HepG2 (cell line): ENCODE measurements at regions not wholly inside any gene's neighbourhood (a gene's known extent, or its start where the extent isn't known, plus 50 kb on each side); places are given as distances from the start of the nearest gene placed in this dataset.
A peak's percentile ranks its signal among the peaks of the same experiment; 100 is the strongest.

Experiments used
- FIP1L1 ChIP-seq: fragments of 200-400 bp; formaldehyde crosslinking; IDR thresholded peaks from 2 replicates; pipeline ENCODE4 v1.6.1; 2018; ENCODE audit warnings: low read depth, mild to moderate bottlenecking, low read length, moderate library complexity, borderline replicate concordance; ENCODE audit not compliant: insufficient read depth
- GRHL1 ChIP-seq: sonication (generic); formaldehyde crosslinking; conservative IDR thresholded peaks from 2 replicates; pipeline ENCODE4 v1.8.0; 2022; ENCODE audit warnings: missing genetic modification reagents
- HCFC1 ChIP-seq: fragments of 150-350 bp; IDR thresholded peaks from 2 replicates; pipeline ENCODE4 v1.6.1; 2014; ENCODE audit warnings: low read depth, low read length
- HIC2 ChIP-seq: sonication (generic); formaldehyde crosslinking; IDR thresholded peaks from 2 replicates; pipeline ENCODE4 v1.9.0; 2022; ENCODE audit warnings: low read depth, missing genetic modification reagents
- HNRNPLL ChIP-seq: fragments of 200-400 bp; formaldehyde crosslinking; IDR thresholded peaks from 2 replicates; pipeline ENCODE4 v1.6.1; 2017; ENCODE audit warnings: mild to moderate bottlenecking, low read depth, low read length; ENCODE audit not compliant: poor library complexity, severe bottlenecking
- KDM1A ChIP-seq: IDR thresholded peaks from 2 replicates; pipeline ENCODE4 v1.6.1; 2016; ENCODE audit warnings: missing compliant biosample characterization
- KDM2A ChIP-seq: sonication (generic); formaldehyde crosslinking; IDR thresholded peaks from 2 replicates; pipeline ENCODE4 v1.4.0; 2020; ENCODE audit warnings: low read depth, missing genetic modification reagents, borderline replicate concordance
- KDM3A ChIP-seq: IDR thresholded peaks from 2 replicates; pipeline ENCODE4 v1.6.1; 2018; ENCODE audit warnings: low read depth, missing compliant biosample characterization
- NCOA1 ChIP-seq: sonication (generic); formaldehyde crosslinking; IDR thresholded peaks from 2 replicates; pipeline ENCODE4 v1.9.0; 2021; ENCODE audit warnings: missing genetic modification reagents
- ONECUT2 ChIP-seq: sonication (generic); formaldehyde crosslinking; IDR thresholded peaks from 2 replicates; pipeline ENCODE4 v1.4.0; 2020; ENCODE audit warnings: missing genetic modification reagents
- RARA ChIP-seq: IDR thresholded peaks from 2 replicates; pipeline ENCODE4 v1.6.1; 2016; ENCODE audit warnings: missing genetic modification reagents, missing compliant biosample characterization
- TEAD3 ChIP-seq: optimal IDR thresholded peaks from 2 replicates; pipeline ENCODE3; 2016; ENCODE audit warnings: borderline replicate concordance
- THYN1 ChIP-seq: sonication (generic); formaldehyde crosslinking; IDR thresholded peaks from 2 replicates; pipeline ENCODE4 v1.8.1; 2023; ENCODE audit warnings: low read depth, mild to moderate bottlenecking, moderate library complexity, missing genetic modification reagents, borderline replicate concordance
- U2AF2 ChIP-seq: fragments of 200-400 bp; formaldehyde crosslinking; IDR thresholded peaks from 2 replicates; pipeline ENCODE4 v1.6.1; 2017; ENCODE audit warnings: low read depth, mild to moderate bottlenecking, low read length
- ZBTB3 ChIP-seq: sonication (generic); formaldehyde crosslinking; IDR thresholded peaks from 2 replicates; pipeline ENCODE4 v1.4.0; 2020; ENCODE audit warnings: low read depth, mild to moderate bottlenecking, moderate library complexity, missing genetic modification reagents, borderline replicate concordance
- ZNF207 ChIP-seq: fragments of 450-650 bp; IDR thresholded peaks from 2 replicates; pipeline ENCODE4 v1.6.1; 2016; ENCODE audit warnings: antibody characterized with exemption, borderline replicate concordance
- ZNF224 ChIP-seq: sonication (generic); formaldehyde crosslinking; IDR thresholded peaks from 2 replicates; pipeline ENCODE4 v1.5.0; 2020; ENCODE audit warnings: mild to moderate bottlenecking, missing genetic modification reagents
- ZNF274 ChIP-seq: sonication (generic); formaldehyde crosslinking; IDR thresholded peaks from 2 replicates; pipeline ENCODE4 v1.5.1; 2020; ENCODE audit warnings: mild to moderate bottlenecking, missing genetic modification reagents
- ZNF350 ChIP-seq: sonication (generic); formaldehyde crosslinking; IDR thresholded peaks from 2 replicates; pipeline ENCODE4 v1.4.0; 2020; ENCODE audit warnings: mild to moderate bottlenecking, low read depth, missing genetic modification reagents, borderline replicate concordance
- ZNF549 ChIP-seq: sonication (generic); formaldehyde crosslinking; IDR thresholded peaks from 2 replicates; pipeline ENCODE4 v1.5.0; 2020; ENCODE audit warnings: missing genetic modification reagents
- ZNF577 ChIP-seq: sonication (generic); formaldehyde crosslinking; IDR thresholded peaks from 2 replicates; pipeline ENCODE4 v1.4.0; 2020; ENCODE audit warnings: mild to moderate bottlenecking, low read depth, missing genetic modification reagents, borderline replicate concordance
- ZNF749 ChIP-seq: sonication (generic); formaldehyde crosslinking; IDR thresholded peaks from 2 replicates; pipeline ENCODE4 v1.8.0; 2022; ENCODE audit warnings: mild to moderate bottlenecking, missing genetic modification reagents, moderate library complexity, borderline replicate concordance
- TF ChIP-seq, protein P1 (sequence below): sonication (generic); formaldehyde crosslinking; IDR thresholded peaks from 2 replicates; pipeline ENCODE4 v1.4.0; 2020; ENCODE audit warnings: missing genetic modification reagents
- TF ChIP-seq, protein P2 (sequence below): sonication (generic); formaldehyde crosslinking; IDR thresholded peaks from 2 replicates; pipeline ENCODE4 v1.8.0; 2022; ENCODE audit warnings: mild to moderate bottlenecking, missing genetic modification reagents, moderate library complexity

- TF ChIP-seq, protein P1, sequence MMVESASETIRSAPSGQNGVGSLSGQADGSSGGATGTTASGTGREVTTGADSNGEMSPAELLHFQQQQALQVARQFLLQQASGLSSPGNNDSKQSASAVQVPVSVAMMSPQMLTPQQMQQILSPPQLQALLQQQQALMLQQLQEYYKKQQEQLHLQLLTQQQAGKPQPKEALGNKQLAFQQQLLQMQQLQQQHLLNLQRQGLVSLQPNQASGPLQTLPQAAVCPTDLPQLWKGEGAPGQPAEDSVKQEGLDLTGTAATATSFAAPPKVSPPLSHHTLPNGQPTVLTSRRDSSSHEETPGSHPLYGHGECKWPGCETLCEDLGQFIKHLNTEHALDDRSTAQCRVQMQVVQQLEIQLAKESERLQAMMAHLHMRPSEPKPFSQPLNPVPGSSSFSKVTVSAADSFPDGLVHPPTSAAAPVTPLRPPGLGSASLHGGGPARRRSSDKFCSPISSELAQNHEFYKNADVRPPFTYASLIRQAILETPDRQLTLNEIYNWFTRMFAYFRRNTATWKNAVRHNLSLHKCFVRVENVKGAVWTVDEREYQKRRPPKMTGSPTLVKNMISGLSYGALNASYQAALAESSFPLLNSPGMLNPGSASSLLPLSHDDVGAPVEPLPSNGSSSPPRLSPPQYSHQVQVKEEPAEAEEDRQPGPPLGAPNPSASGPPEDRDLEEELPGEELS (CRISPR knock-in tag) = peak; percentile 80
- 0 out of 2 replicates have a peak, but pooled peaks have one; percentile 55 for TF ChIP-seq ONECUT2 (CRISPR knock-in tag)
- TF ChIP-seq ZNF207 = no peak
- TF ChIP-seq ZNF274 (CRISPR knock-in tag) = no peak
- no peak for TF ChIP-seq THYN1 (CRISPR knock-in tag)
- TF ChIP-seq U2AF2 = no peak
- TF ChIP-seq ZNF577 (CRISPR knock-in tag) = no peak
- TF ChIP-seq ZNF549 (CRISPR knock-in tag) = no peak
- 0 out of 2 replicates have a peak, but pooled peaks have one; percentile 32 for TF ChIP-seq RARA (CRISPR knock-in tag)
- TF ChIP-seq HNRNPLL = no peak
- no peak for TF ChIP-seq ZNF749
- no peak for TF ChIP-seq GRHL1 (CRISPR knock-in tag)
- TF ChIP-seq ZNF350 (CRISPR knock-in tag) = no peak
- no peak for TF ChIP-seq HCFC1
- no peak for TF ChIP-seq ZBTB3 (CRISPR knock-in tag)
- no peak for TF ChIP-seq KDM1A (CRISPR knock-in tag)
- TF ChIP-seq TEAD3 (CRISPR knock-in tag) = no peak
- no peak for TF ChIP-seq FIP1L1
- TF ChIP-seq KDM2A (CRISPR knock-in tag) = no peak
- no peak for TF ChIP-seq KDM3A (CRISPR knock-in tag)
- TF ChIP-seq, protein P2, sequence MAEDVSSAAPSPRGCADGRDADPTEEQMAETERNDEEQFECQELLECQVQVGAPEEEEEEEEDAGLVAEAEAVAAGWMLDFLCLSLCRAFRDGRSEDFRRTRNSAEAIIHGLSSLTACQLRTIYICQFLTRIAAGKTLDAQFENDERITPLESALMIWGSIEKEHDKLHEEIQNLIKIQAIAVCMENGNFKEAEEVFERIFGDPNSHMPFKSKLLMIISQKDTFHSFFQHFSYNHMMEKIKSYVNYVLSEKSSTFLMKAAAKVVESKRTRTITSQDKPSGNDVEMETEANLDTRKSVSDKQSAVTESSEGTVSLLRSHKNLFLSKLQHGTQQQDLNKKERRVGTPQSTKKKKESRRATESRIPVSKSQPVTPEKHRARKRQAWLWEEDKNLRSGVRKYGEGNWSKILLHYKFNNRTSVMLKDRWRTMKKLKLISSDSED = no peak
- no peak for TF ChIP-seq NCOA1 (CRISPR knock-in tag)
- TF ChIP-seq ZNF224 (CRISPR knock-in tag) = no peak
- TF ChIP-seq HIC2 (CRISPR knock-in tag) = no peak; the same call in 1 of the 2 replicates
Measured at GRCh38 chr18:10140461-10141282, 226.9 kb downstream of the VAPA start (continued).
